Esophagus squamous epithelium (tissue), 4 donors: ENCODE measurements at regions not wholly inside any gene's neighbourhood (a gene's known extent, or its start where the extent isn't known, plus 50 kb on each side); places are given as distances from the start of the nearest gene placed in this dataset.

ENCODE experiments used
- CTCF ChIP-seq, 6 experiments: fragments of 450-650 bp in 4 of 6; fragments of 200-600 bp in 2 of 6; sonication (generic) in 2 of 6; IDR thresholded peaks; one replicate each; pipeline ENCODE4 v1.5.1; 2016 to 2019; ENCODE audit warnings: antibody characterized with exemption in 6 of 6, mild to moderate bottlenecking in 4 of 6, moderate library complexity in 4 of 6
- POLR2A ChIP-seq, 4 donors: fragments of 450-650 bp; IDR thresholded peaks; one replicate each; pipeline ENCODE4 v1.6.1; 2017; ENCODE audit warnings: antibody characterized with exemption in 4 of 4, mild to moderate bottlenecking in 4 of 4, moderate library complexity in 3 of 4

GRCh38 chr1:214764502-214764901, 161.5 kb downstream of the CENPF start:
- TF ChIP-seq CTCF (IDR thresholded peaks at IDR 0.05): no peak
- no peak for TF ChIP-seq POLR2A (IDR thresholded peaks at IDR 0.05)
